ENCODE measurements at regions not wholly inside any gene's neighbourhood (a gene's known extent, or its start where the extent isn't known, plus 50 kb on each side); places are given as distances from the start of the nearest gene placed in this dataset.

- Histone ChIP-seq H3K9ac (ENCODE audit: insufficient read depth in 1 of 2, low read length in 2 of 2) (no peak overlapping the region), H3K4me1 (ENCODE audit: control insufficient read depth in 5 of 5, insufficient read depth in 5 of 5, low read length in 5 of 5) (no peaks in the 10 kb centered on the region), H3K4me3 (peak overlapping the region; percentile 22), H3K27ac (ENCODE audit: low read depth in 1 of 2, low read length in 1 of 2) (no peak overlapping the region), H3K36me3 (ENCODE audit: control insufficient read depth in 4 of 4, insufficient read depth in 4 of 4, low read length in 4 of 4) (no peaks in the 10 kb centered on the region), H3K9me3 (ENCODE audit: control insufficient read depth in 4 of 4, insufficient read depth in 3 of 4, low read length in 3 of 4) (peaks cover 0 to 4% (median 0%) of the 10 kb centered on the region in 4 donors), H3K27me3 (ENCODE audit: control insufficient read depth in 3 of 3, insufficient read depth in 3 of 3, low read length in 2 of 3) (no peaks in the 10 kb centered on the region)
- peak; percentile 64 to 83 (median 82) for DNase-seq
- TF ChIP-seq CTCF (IDR thresholded peaks at IDR 0.05; ENCODE audit: control extremely low read depth, extremely low read depth): no peak
- 5 to 7% methylated on average over 67 to 69 of the region's 69 CpGs for WGBS, 2 donors
- peak; percentile 95 for ATAC-seq (ENCODE audit: insufficient read depth, low FRiP score)
These were observed 1101.2 kb upstream of the TMEM132C start for GRCh38 chr12:127165567-127166392.

- ATAC-seq (ENCODE audit: insufficient read depth, low FRiP score) (no peak), DNase-seq (no peak)
- Histone ChIP-seq H3K36me3 (ENCODE audit: control insufficient read depth in 4 of 4, insufficient read depth in 4 of 4, low read length in 4 of 4) (no peaks in the 10 kb centered on the region), H3K9ac (ENCODE audit: insufficient read depth in 1 of 2, low read length in 2 of 2) (no peak overlapping the region), H3K27me3 (ENCODE audit: control insufficient read depth in 3 of 3, insufficient read depth in 3 of 3, low read length in 2 of 3) (no peaks in the 10 kb centered on the region), H3K9me3 (ENCODE audit: control insufficient read depth in 4 of 4, insufficient read depth in 3 of 4, low read length in 3 of 4) (peaks cover 0 to 2% (median 0%) of the 10 kb centered on the region in 4 donors), H3K27ac (ENCODE audit: low read depth in 1 of 2, low read length in 1 of 2) (no peak overlapping the region), H3K4me3 (no peak overlapping the region), H3K4me1 (ENCODE audit: control insufficient read depth in 5 of 5, insufficient read depth in 5 of 5, low read length in 5 of 5) (no peaks in the 10 kb centered on the region)
- 86 to 87% methylated on average over 15 of the region's 15 CpGs for WGBS, 2 donors
- TF ChIP-seq CTCF (IDR thresholded peaks at IDR 0.05; ENCODE audit: control extremely low read depth, extremely low read depth): no peak
These were observed 1097.4 kb upstream of the TMEM132C start for GRCh38 chr12:127169321-127170181.

- WGBS, 2 donors: 64 to 65% methylated on average over 7 of the region's 7 CpGs
- Histone ChIP-seq H3K27ac (ENCODE audit: low read depth in 1 of 2, low read length in 1 of 2) (no peak overlapping the region), H3K36me3 (ENCODE audit: control insufficient read depth in 4 of 4, insufficient read depth in 4 of 4, low read length in 4 of 4) (no peaks in the 10 kb centered on the region), H3K4me1 (ENCODE audit: control insufficient read depth in 5 of 5, insufficient read depth in 5 of 5, low read length in 5 of 5) (no peaks in the 10 kb centered on the region), H3K27me3 (ENCODE audit: control insufficient read depth in 3 of 3, insufficient read depth in 3 of 3, low read length in 2 of 3) (no peaks in the 10 kb centered on the region), H3K9ac (ENCODE audit: insufficient read depth in 1 of 2, low read length in 2 of 2) (no peak overlapping the region), H3K4me3 (no peak overlapping the region), H3K9me3 (ENCODE audit: control insufficient read depth in 4 of 4, insufficient read depth in 3 of 4, low read length in 3 of 4) (peaks cover 0 to 2% (median 0%) of the 10 kb centered on the region in 4 donors)
- no peak for TF ChIP-seq CTCF (IDR thresholded peaks at IDR 0.05; ENCODE audit: control extremely low read depth, extremely low read depth)
- no peak for ATAC-seq (ENCODE audit: insufficient read depth, low FRiP score)
- no peak for DNase-seq
These were observed 1096.5 kb upstream of the TMEM132C start for GRCh38 chr12:127170226-127171180.
